SK-N-SH treated with all-trans-retinoic acid at 6 μM for 48 hours (cell line): ENCODE measurements at regions not wholly inside any gene's neighbourhood (a gene's known extent, or its start where the extent isn't known, plus 50 kb on each side); places are given as distances from the start of the nearest gene placed in this dataset.

ENCODE experiments used
- OSR1 ChIP-seq: fragments of 250-450 bp; sonication (Bioruptor Pico); IDR thresholded peaks from 2 replicates; pipeline ENCODE4 v1.8.0; 2022; ENCODE audit warnings: moderate library complexity, mild to moderate bottlenecking, inconsistent platforms
- PATZ1 ChIP-seq: fragments of 250-450 bp; sonication (Bioruptor Pico); IDR thresholded peaks from 2 replicates; pipeline ENCODE4 v1.8.0; 2020; ENCODE audit warnings: mild to moderate bottlenecking, moderate library complexity, borderline replicate concordance
- PPARA ChIP-seq: fragments of 250-450 bp; sonication (Bioruptor Pico); IDR thresholded peaks from 2 replicates; pipeline ENCODE4 v1.5.0; 2020; ENCODE audit warnings: mild to moderate bottlenecking, borderline replicate concordance
- ZFP30 ChIP-seq: fragments of 450-650 bp; formaldehyde crosslinking; IDR thresholded peaks from 2 replicates; pipeline ENCODE4 v1.5.0; 2022; ENCODE audit warnings: mild to moderate bottlenecking, moderate library complexity
- ZNF70 ChIP-seq: fragments of 450-650 bp; formaldehyde crosslinking; IDR thresholded peaks from 2 replicates; pipeline ENCODE4 v1.5.0; 2020; ENCODE audit warnings: mild to moderate bottlenecking, moderate library complexity
- ZNF8 ChIP-seq: fragments of 450-650 bp; formaldehyde crosslinking; IDR thresholded peaks from 2 replicates; pipeline ENCODE4 v1.5.0; 2020; ENCODE audit warnings: mild to moderate bottlenecking, moderate library complexity

GRCh38 chr1:209397910-209398309 lies 185.6 kb upstream of the CAMK1G start:
- TF ChIP-seq ZFP30 (CRISPR knock-in tag) (no peak), PPARA (CRISPR knock-in tag) (no peak), ZNF8 (CRISPR knock-in tag) (no peak), PATZ1 (CRISPR knock-in tag) (no peak), OSR1 (CRISPR knock-in tag) (no peak), ZNF70 (no peak)
